Stomach smooth muscle (tissue), 2 donors: ENCODE measurements at regions not wholly inside any gene's neighbourhood (a gene's known extent, or its start where the extent isn't known, plus 50 kb on each side); places are given as distances from the start of the nearest gene placed in this dataset.

Experiments
- H3K27ac ChIP-seq: one replicate; pipeline ENCODE4 v1.7.0; 2013; ENCODE audit warnings: mild to moderate bottlenecking, low read length, inconsistent platforms
- H3K27me3 ChIP-seq, 2 donors: one replicate each; pipeline ENCODE4 v1.7.0; 2013; ENCODE audit warnings: low read length in 2 of 2; ENCODE audit not compliant: insufficient read depth in 2 of 2, control insufficient read depth in 1 of 2
- H3K36me3 ChIP-seq, 2 donors: one replicate each; pipeline ENCODE4 v1.7.0; 2013; ENCODE audit warnings: low read length in 2 of 2; ENCODE audit not compliant: control insufficient read depth in 2 of 2, insufficient read depth in 2 of 2
- H3K4me1 ChIP-seq: one replicate; pipeline ENCODE4 v1.7.0; 2013; ENCODE audit warnings: low read length; ENCODE audit not compliant: control insufficient read depth, insufficient read depth
- H3K4me3 ChIP-seq, 2 donors: one replicate each; pipeline ENCODE4 v1.7.0; 2013; ENCODE audit warnings: low read length in 2 of 2
- H3K9ac ChIP-seq, 2 donors: one replicate each; pipeline ENCODE4 v1.7.0; 2013; ENCODE audit warnings: low read length in 2 of 2, mild to moderate bottlenecking in 1 of 2
- H3K9me3 ChIP-seq, 2 donors: one replicate each; pipeline ENCODE4 v1.7.0; 2013; ENCODE audit warnings: low read length in 2 of 2; ENCODE audit not compliant: control insufficient read depth in 2 of 2
- donor health status: healthy.
- donor health status: Pancreatic carcinoma.

GRCh38 chr6:44660561-44661220, 273.2 kb downstream of the CDC5L start:
- no peak overlapping the region for H3K9ac ChIP-seq

GRCh38 chr6:44661221-44662008, 273.9 kb downstream of the CDC5L start:
- H3K27me3 ChIP-seq = no peaks in the 10 kb centered on the region

More at GRCh38 chr6:44660561-44661220, 273.2 kb downstream of the CDC5L start:
- Histone ChIP-seq H3K4me3 (no peak overlapping the region), H3K4me1 (no peaks in the 10 kb centered on the region), H3K36me3 (no peaks in the 10 kb centered on the region), H3K9me3 (no peaks in the 10 kb centered on the region), H3K27ac (no peak overlapping the region), H3K27me3 (no peaks in the 10 kb centered on the region)

GRCh38 chr6:44662461-44663121, 275.1 kb downstream of the CDC5L start:
- H3K9me3 ChIP-seq = no peaks in the 10 kb centered on the region
- no peak overlapping the region for H3K27ac ChIP-seq
- H3K9ac ChIP-seq = no peak overlapping the region
- no peaks in the 10 kb centered on the region for H3K36me3 ChIP-seq
- no peak overlapping the region for H3K4me3 ChIP-seq
- no peaks in the 10 kb centered on the region for H3K27me3 ChIP-seq
- no peaks in the 10 kb centered on the region for H3K4me1 ChIP-seq

More at GRCh38 chr6:44661221-44662008, 273.9 kb downstream of the CDC5L start:
- H3K36me3 ChIP-seq = no peaks in the 10 kb centered on the region
- H3K4me1 ChIP-seq = no peaks in the 10 kb centered on the region
- H3K27ac ChIP-seq = no peak overlapping the region
- no peak overlapping the region for H3K4me3 ChIP-seq
- no peaks in the 10 kb centered on the region for H3K9me3 ChIP-seq
- no peak overlapping the region for H3K9ac ChIP-seq

- no peak overlapping the region for H3K27ac ChIP-seq
- no peaks in the 10 kb centered on the region for H3K9me3 ChIP-seq
- H3K36me3 ChIP-seq = no peaks in the 10 kb centered on the region
- H3K4me3 ChIP-seq = no peak overlapping the region
- H3K9ac ChIP-seq = no peak overlapping the region
- H3K4me1 ChIP-seq = no peaks in the 10 kb centered on the region
- no peaks in the 10 kb centered on the region for H3K27me3 ChIP-seq
These were observed 276.5 kb downstream of the CDC5L start for GRCh38 chr6:44663860-44664634.

GRCh38 chr6:44664716-44665115, 277.2 kb downstream of the CDC5L start:
- Histone ChIP-seq H3K4me1 (no peaks in the 10 kb centered on the region), H3K27me3 (no peaks in the 10 kb centered on the region), H3K9ac (no peak overlapping the region), H3K9me3 (no peaks in the 10 kb centered on the region), H3K36me3 (no peaks in the 10 kb centered on the region), H3K27ac (no peak overlapping the region), H3K4me3 (no peak overlapping the region)

- Histone ChIP-seq H3K36me3 (no peaks in the 10 kb centered on the region), H3K27me3 (no peaks in the 10 kb centered on the region), H3K9me3 (no peaks in the 10 kb centered on the region), H3K9ac (no peak overlapping the region), H3K4me1 (no peaks in the 10 kb centered on the region), H3K27ac (no peak overlapping the region), H3K4me3 (no peak overlapping the region)
These were observed 277.6 kb downstream of the CDC5L start for GRCh38 chr6:44665143-44665542.

- no peak overlapping the region for H3K9ac ChIP-seq
- no peaks in the 10 kb centered on the region for H3K9me3 ChIP-seq
- no peaks in the 10 kb centered on the region for H3K36me3 ChIP-seq
- no peak overlapping the region for H3K27ac ChIP-seq
- H3K27me3 ChIP-seq = no peaks in the 10 kb centered on the region
- H3K4me3 ChIP-seq = no peak overlapping the region
- H3K4me1 ChIP-seq = no peaks in the 10 kb centered on the region
These were observed 278.2 kb downstream of the CDC5L start for GRCh38 chr6:44665683-44666082.

GRCh38 chr6:44666324-44666723, 278.8 kb downstream of the CDC5L start:
- Histone ChIP-seq H3K36me3 (no peaks in the 10 kb centered on the region), H3K27ac (no peak overlapping the region), H3K9me3 (no peaks in the 10 kb centered on the region), H3K27me3 (no peaks in the 10 kb centered on the region), H3K9ac (no peak overlapping the region), H3K4me1 (no peaks in the 10 kb centered on the region), H3K4me3 (no peak overlapping the region)

GRCh38 chr6:44667226-44667625, 279.7 kb downstream of the CDC5L start:
- Histone ChIP-seq H3K27ac (no peak overlapping the region), H3K27me3 (no peaks in the 10 kb centered on the region), H3K9me3 (no peaks in the 10 kb centered on the region), H3K4me3 (no peak overlapping the region), H3K9ac (no peak overlapping the region), H3K36me3 (no peaks in the 10 kb centered on the region), H3K4me1 (no peaks in the 10 kb centered on the region)

- Histone ChIP-seq H3K27ac (no peak overlapping the region), H3K4me3 (no peak overlapping the region), H3K9ac (no peak overlapping the region), H3K27me3 (peaks cover 0 to 2% of the 10 kb centered on the region in 2 donors), H3K9me3 (no peaks in the 10 kb centered on the region), H3K36me3 (no peaks in the 10 kb centered on the region), H3K4me1 (no peaks in the 10 kb centered on the region)
These were observed 280.3 kb downstream of the CDC5L start for GRCh38 chr6:44667668-44668390.
